SK-MEL-5 (cell line): ENCODE measurements at regions not wholly inside any gene's neighbourhood (a gene's known extent, or its start where the extent isn't known, plus 50 kb on each side); places are given as distances from the start of the nearest gene placed in this dataset.

Source experiments
- DNase-seq: peaks from one replicate; pipeline ENCODE4 v3.0.0-alpha.2; 2016; ENCODE audit warnings: low read depth, low spot score
- in situ Hi-C: cut with HindIII; loops from 2 replicates; pipeline ENCODE4 v1.10.0; 2016; ENCODE audit warnings: low sequenced_read_pairs, high pct_unique_total_duplicates, low pct_unique_long_range_greater_than_20kb

DNA sequence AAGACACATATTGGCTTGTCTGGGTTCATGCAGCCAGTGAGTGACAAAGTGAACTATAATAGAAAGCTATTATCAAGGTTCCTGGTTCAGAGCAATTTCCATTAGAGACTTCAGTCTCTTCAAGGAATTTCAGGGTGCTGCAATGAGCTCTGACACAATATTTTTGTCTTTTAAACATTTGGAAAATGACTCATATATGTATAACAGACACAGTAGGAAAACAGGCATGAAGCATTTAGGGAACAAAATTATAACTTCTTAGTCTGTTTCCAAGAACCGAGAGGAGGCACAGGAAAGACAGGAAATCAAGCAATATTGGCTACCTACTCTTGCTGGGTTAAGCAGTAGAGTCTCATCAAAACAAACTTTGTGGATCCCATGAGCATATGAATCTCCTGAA lies 170.4 kb downstream of the PTPRC start:
- no peak for DNase-seq
- in situ Hi-C loops: no loop called here

DNA sequence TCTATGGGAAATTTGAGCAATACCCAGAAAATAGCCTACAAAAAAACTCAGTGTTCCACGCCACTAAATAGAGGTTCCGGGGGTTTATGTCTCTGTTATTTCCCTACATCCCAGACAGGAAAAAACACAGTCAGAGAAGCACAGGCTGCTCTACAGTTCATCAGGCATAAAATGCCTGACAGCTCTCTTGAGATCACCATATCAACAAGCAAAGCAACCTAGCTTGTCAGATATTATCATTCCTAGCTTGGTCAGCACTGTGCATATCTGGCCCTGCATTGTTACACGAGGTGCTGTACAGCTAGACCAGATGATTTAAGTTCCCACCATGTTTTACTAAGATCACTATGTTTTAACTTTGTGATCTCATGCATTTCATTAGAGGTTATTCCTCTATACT lies 172.6 kb downstream of the PTPRC start:
- DNase-seq: no peak
- in situ Hi-C loops: no loop called here

- in situ Hi-C loops: no loop called here
- DNase-seq: no peak
Measured at GRCh38 chr1:198823626-198824025, 184.8 kb downstream of the PTPRC start.

DNA sequence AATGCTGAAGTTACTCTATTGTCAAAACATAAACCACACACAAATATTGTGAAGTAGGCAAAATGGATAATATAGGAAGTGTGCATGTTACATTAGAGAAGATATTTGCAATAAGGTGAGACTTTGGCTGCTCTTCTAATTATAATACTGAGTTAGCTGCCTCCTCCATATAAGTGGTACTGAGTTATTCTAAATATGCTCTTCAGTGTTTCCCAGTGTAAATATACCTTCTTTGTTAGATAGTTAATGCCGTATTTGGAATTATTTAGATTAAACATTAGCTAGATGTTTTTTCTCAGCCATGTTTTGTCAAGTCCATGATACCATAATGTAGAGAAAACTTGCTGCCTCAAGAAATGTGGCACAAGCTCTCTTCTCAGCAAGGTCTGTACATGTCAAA lies 186.4 kb downstream of the PTPRC start:
- DNase-seq: no peak
- in situ Hi-C loops: no loop called here

DNA sequence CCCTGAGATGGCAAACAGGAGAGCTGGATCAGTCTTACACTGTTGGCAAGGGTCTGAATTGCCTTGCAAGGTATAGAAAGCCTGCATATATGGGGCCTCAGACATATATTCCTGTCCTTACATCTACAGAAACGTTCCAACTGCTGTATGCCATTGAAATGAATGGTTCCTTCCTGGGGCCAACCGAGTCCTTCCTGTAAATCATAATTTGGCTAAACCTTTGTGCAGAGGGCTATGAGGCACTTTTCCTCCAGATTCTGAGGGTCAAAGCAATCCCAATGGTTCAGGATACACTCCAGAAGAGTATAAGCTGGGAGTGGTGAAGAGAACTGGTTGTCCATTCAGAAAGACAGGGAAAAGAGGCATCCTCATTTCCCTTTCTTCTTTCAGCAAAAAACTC lies 190.5 kb downstream of the PTPRC start:
- DNase-seq: no peak
- in situ Hi-C loops: no loop called here

GRCh38 chr1:198829944-198830343 lies 191.1 kb downstream of the PTPRC start:
- peak; percentile 33 for DNase-seq
- in situ Hi-C loops: no loop called here

GRCh38 chr1:198830412-198830811 lies 191.6 kb downstream of the PTPRC start:
- in situ Hi-C loops: no loop called here

GRCh38 chr1:198833706-198834503 lies 195.1 kb downstream of the PTPRC start:
- in situ Hi-C loops: no loop called here
- no peak for DNase-seq

More at GRCh38 chr1:198830412-198830811, 191.6 kb downstream of the PTPRC start:
- DNase-seq: no peak

- in situ Hi-C loops: no loop called here
- no peak for DNase-seq
Measured at GRCh38 chr1:198837278-198838021, 198.6 kb downstream of the PTPRC start.

DNA sequence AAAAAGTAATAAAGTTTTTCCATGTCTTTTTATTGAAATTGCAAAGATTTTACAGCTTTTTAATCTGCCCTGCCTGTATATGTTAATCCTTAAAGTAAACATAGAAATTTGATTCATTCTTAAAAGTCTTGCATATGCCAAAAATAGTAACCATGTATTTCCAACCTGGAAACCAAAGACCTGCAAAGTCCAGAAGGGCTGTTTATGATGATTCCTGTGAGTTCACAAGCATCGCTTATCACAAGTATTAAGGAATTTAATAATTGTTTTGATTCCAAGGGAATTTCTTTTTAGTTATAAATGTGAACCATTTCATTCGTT lies 199.1 kb downstream of the PTPRC start:
- no peak for DNase-seq
- in situ Hi-C loops: no loop called here

DNA sequence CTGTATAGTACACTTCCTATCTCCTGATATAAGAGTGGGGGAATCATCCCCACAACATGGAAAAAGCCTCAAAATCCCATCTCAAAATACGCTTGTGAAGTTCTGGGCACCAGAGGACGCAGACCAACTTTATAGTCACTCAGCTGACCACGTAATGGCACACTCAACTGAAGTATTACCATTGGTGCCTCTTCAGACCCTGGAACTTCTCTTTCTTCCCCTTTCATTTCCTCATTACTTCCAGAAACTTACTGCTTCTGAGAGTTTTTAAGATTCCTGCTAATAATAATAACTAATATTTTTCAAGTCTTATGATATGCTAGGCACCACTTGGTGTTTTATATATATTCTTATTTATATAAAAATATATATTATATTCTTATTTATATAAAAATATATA lies 202.6 kb downstream of the PTPRC start:
- in situ Hi-C loops: no loop called here
- DNase-seq: no peak

GRCh38 chr1:198842686-198843085 lies 203.8 kb downstream of the PTPRC start:
- in situ Hi-C loops: no loop called here
- no peak for DNase-seq

DNA sequence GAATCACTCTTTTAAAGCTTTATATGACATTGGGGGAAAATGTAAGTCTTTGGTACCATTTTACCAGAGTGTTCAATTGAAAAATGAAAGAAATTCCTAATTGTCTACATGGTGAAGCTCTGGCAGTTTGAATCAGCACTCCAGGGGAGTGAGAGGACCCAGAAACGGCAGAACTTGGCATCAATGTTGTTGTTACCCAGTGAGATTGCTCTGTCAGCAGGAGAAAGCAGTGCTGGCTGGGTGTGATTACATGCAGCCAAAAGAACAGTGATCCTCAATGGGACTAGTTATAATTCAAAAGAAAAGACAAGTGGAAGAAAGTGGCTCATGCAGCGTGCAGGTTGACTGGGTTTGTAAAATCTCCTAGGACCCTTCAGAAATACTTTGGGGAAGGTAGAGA lies 206.4 kb downstream of the PTPRC start:
- DNase-seq: no peak
- in situ Hi-C loops: no loop called here

- in situ Hi-C loops: no loop called here
- DNase-seq: no peak
Measured at GRCh38 chr1:198845851-198846250, 207.0 kb downstream of the PTPRC start.

- in situ Hi-C loops: no loop called here
- DNase-seq: no peak
Measured at GRCh38 chr1:198846556-198846955, 207.7 kb downstream of the PTPRC start.

DNA sequence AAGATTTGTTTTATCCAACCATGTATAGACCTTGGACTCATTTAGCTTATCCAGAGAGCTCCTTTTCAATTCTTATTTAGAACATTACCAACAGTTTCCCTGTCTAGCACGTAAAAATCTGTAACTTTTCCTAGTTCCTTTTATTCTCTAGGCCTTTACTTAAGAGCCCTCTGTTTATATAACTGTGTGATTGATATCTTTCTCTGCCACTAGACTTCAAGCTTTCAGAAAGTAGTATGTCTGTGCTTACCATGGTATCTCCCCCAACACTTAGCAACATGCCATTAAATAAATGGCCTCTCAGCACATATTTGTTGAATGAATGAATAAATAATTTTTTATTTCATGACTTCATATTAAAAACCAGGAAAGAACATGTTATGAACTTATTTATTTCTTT lies 209.4 kb downstream of the PTPRC start:
- in situ Hi-C loops: no loop called here
- DNase-seq: no peak

DNA sequence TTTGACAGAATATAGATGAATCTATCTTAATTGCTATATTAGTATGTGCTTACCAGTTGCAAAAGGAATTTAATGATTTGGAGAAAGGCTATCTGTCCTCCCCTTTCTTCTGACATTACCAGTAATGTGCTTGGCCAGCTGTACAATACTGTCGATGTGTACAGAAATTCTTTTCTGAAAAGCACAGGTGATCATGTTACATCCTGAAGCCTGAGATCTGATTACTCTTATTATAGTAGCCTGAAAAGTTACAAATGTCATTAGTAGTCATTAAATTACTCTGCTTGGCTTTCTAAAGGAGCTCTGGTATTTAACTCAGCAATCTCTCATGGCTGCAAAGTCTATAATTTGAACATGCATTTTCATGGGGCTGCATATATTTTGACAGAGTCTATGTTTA lies 209.8 kb downstream of the PTPRC start:
- in situ Hi-C loops: no loop called here
- DNase-seq: no peak

DNA sequence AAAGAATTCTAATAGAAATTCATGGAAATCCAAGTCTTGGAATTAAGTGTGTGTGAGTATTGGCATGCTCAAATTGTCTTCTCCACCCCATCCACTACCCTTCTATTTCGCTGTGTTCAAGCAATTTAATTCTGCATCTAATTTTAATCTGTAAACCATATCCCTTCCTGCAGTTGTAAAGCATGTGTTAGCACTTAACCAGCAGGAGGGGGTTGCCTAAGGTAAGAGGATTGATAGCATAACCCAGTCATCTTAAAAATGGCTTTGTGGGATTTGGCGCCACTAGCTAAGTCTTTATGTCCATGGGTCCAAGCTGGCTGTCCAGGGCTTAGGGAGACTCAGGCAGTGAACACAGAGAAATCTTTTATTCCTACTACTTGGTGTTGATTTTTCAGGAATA lies 210.3 kb downstream of the PTPRC start:
- no peak for DNase-seq
- in situ Hi-C loops: no loop called here

GRCh38 chr1:198850196-198850595 lies 211.4 kb downstream of the PTPRC start:
- in situ Hi-C loops: no loop called here
- DNase-seq: no peak
